ENCODE measurements at regions not wholly inside any gene's neighbourhood (a gene's known extent, or its start where the extent isn't known, plus 50 kb on each side); places are given as distances from the start of the nearest gene placed in this dataset.

- no peak for DNase-seq (ENCODE audit: extremely low read depth in 1 of 2, low read depth in 1 of 2)
Measured at GRCh38 chr18:47550611-47551010, 299.2 kb upstream of the SKOR2 start.

- DNase-seq (ENCODE audit: extremely low read depth in 1 of 2, low read depth in 1 of 2), result no peak
Measured at GRCh38 chr18:47549021-47549540, 297.6 kb upstream of the SKOR2 start.

- no peak for DNase-seq (ENCODE audit: extremely low read depth in 1 of 2, low read depth in 1 of 2)
Measured at GRCh38 chr18:47547539-47548202, 296.2 kb upstream of the SKOR2 start.

- no peak for DNase-seq (ENCODE audit: extremely low read depth in 1 of 2, low read depth in 1 of 2)
Measured at GRCh38 chr18:47545613-47546012, 294.2 kb upstream of the SKOR2 start.

- DNase-seq (ENCODE audit: extremely low read depth in 1 of 2, low read depth in 1 of 2), result no peak
Measured at GRCh38 chr18:47543080-47543479, 291.6 kb upstream of the SKOR2 start.

GRCh38 chr18:47542551-47542950, 291.1 kb upstream of the SKOR2 start:
- DNase-seq (ENCODE audit: extremely low read depth in 1 of 2, low read depth in 1 of 2), result no peak

- no peak for DNase-seq (ENCODE audit: extremely low read depth in 1 of 2, low read depth in 1 of 2)
Measured at GRCh38 chr18:47531717-47532116, 280.3 kb upstream of the SKOR2 start.

GRCh38 chr18:47530695-47531094, 279.2 kb upstream of the SKOR2 start:
- no peak for DNase-seq (ENCODE audit: extremely low read depth in 1 of 2, low read depth in 1 of 2)

- no peak for DNase-seq (ENCODE audit: extremely low read depth in 1 of 2, low read depth in 1 of 2)
Measured at GRCh38 chr18:47528343-47528742, 276.9 kb upstream of the SKOR2 start.

GRCh38 chr18:47526147-47526546, 274.7 kb upstream of the SKOR2 start:
- DNase-seq (ENCODE audit: extremely low read depth in 1 of 2, low read depth in 1 of 2), result no peak

GRCh38 chr18:47522359-47522758, 270.9 kb upstream of the SKOR2 start:
- DNase-seq (ENCODE audit: extremely low read depth in 1 of 2, low read depth in 1 of 2), result no peak

GRCh38 chr18:47520263-47520662, 268.8 kb upstream of the SKOR2 start:
- DNase-seq (ENCODE audit: extremely low read depth in 1 of 2, low read depth in 1 of 2), result no peak

- no peak for DNase-seq (ENCODE audit: extremely low read depth in 1 of 2, low read depth in 1 of 2)
Measured at GRCh38 chr18:47519706-47520105, 268.2 kb upstream of the SKOR2 start.

- DNase-seq (ENCODE audit: extremely low read depth in 1 of 2, low read depth in 1 of 2), result no peak
Measured at GRCh38 chr18:47519277-47519676, 267.8 kb upstream of the SKOR2 start.

- DNase-seq (ENCODE audit: extremely low read depth in 1 of 2, low read depth in 1 of 2), result no peak
Measured at GRCh38 chr18:47513614-47514013, 262.2 kb upstream of the SKOR2 start.

GRCh38 chr18:47512726-47513435, 261.4 kb upstream of the SKOR2 start:
- DNase-seq (ENCODE audit: extremely low read depth in 1 of 2, low read depth in 1 of 2), result no peak

GRCh38 chr18:47512056-47512455, 260.6 kb upstream of the SKOR2 start:
- DNase-seq (ENCODE audit: extremely low read depth in 1 of 2, low read depth in 1 of 2), result no peak

GRCh38 chr18:47510831-47511230, 259.4 kb upstream of the SKOR2 start:
- no peak for DNase-seq (ENCODE audit: extremely low read depth in 1 of 2, low read depth in 1 of 2)

GRCh38 chr18:47507651-47508050, 256.2 kb upstream of the SKOR2 start:
- no peak for DNase-seq (ENCODE audit: extremely low read depth in 1 of 2, low read depth in 1 of 2)

- no peak for DNase-seq (ENCODE audit: extremely low read depth in 1 of 2, low read depth in 1 of 2)
Measured at GRCh38 chr18:47506897-47507296, 255.4 kb upstream of the SKOR2 start.

- DNase-seq (ENCODE audit: extremely low read depth in 1 of 2, low read depth in 1 of 2), result no peak
Measured at GRCh38 chr18:47501946-47502345, 250.5 kb upstream of the SKOR2 start.

GRCh38 chr18:47500930-47501329, 249.5 kb upstream of the SKOR2 start:
- no peak for DNase-seq (ENCODE audit: extremely low read depth in 1 of 2, low read depth in 1 of 2)

All from stimulated activated CD8-positive, alpha-beta memory T cell treated with anti-CD3 and anti-CD28 coated beads, Interleukin-7, amount 100 ng/mL, for 48 hours (primary cell).